Urinary bladder (tissue), 3 donors: ENCODE measurements at regions not wholly inside any gene's neighbourhood (a gene's known extent, or its start where the extent isn't known, plus 50 kb on each side); places are given as distances from the start of the nearest gene placed in this dataset.
"Not testable (repeated sequence)": the region's sequence is repeated elsewhere in the genome, so short reads cannot be mapped to it uniquely, and the experiment has no call there.

ENCODE experiments used
- DNase-seq: peaks from one replicate; pipeline ENCODE4 v3.0.0-alpha.2; 2015; ENCODE audit errors: extremely low spot score
- H3K27ac ChIP-seq: one replicate; pipeline ENCODE4 v1.5.1; 2013; ENCODE audit warnings: low read depth, mild to moderate bottlenecking, moderate library complexity
- H3K36me3 ChIP-seq: one replicate; pipeline ENCODE4 v1.6.1; 2013; ENCODE audit warnings: mild to moderate bottlenecking, moderate library complexity; ENCODE audit not compliant: insufficient read depth
- H3K4me1 ChIP-seq: one replicate; pipeline ENCODE4 v1.6.1; 2013; ENCODE audit warnings: mild to moderate bottlenecking, moderate library complexity; ENCODE audit not compliant: insufficient read depth
- H3K4me3 ChIP-seq: one replicate; pipeline ENCODE4 v1.5.1; 2013; ENCODE audit warnings: low read depth, low read length
- WGBS: extraction: QIAGEN DNeasy Blood & Tissue Kit; methylation state at CpG from one replicate; pipeline ENCODE4 v1.1.7; 2013; 5-methylcytosine and 5-hydroxymethylcytosine counted together
- donor health status: healthy with polysubstance abuse.
- donor health status: healthy.

GRCh38 chr10:117621795-117622420, 79.4 kb downstream of the EMX2 start:
- DNase-seq = no peak
- Histone ChIP-seq H3K36me3 (no peaks in the 10 kb centered on the region), H3K4me1 (no peaks in the 10 kb centered on the region), H3K27ac (no peak overlapping the region), H3K4me3 (no peak overlapping the region)
- WGBS = 70% methylated on average over 8 of the region's 8 CpGs

- H3K4me1 ChIP-seq = no peaks in the 10 kb centered on the region
Measured at GRCh38 chr10:117622471-117623184, 80.1 kb downstream of the EMX2 start.

GRCh38 chr10:117626228-117626627, 83.7 kb downstream of the EMX2 start:
- Histone ChIP-seq H3K4me3 (no peak overlapping the region), H3K4me1 (no peaks in the 10 kb centered on the region), H3K27ac (no peak overlapping the region), H3K36me3 (no peaks in the 10 kb centered on the region)
- WGBS = 86% methylated on average over 8 of the region's 8 CpGs
- DNase-seq = no peak

More at GRCh38 chr10:117622471-117623184, 80.1 kb downstream of the EMX2 start:
- H3K36me3 ChIP-seq = no peaks in the 10 kb centered on the region
- DNase-seq = no peak
- no peak overlapping the region for H3K4me3 ChIP-seq
- H3K27ac ChIP-seq = no peak overlapping the region
- WGBS = 82% methylated on average over 10 of the region's 10 CpGs

GRCh38 chr10:117627561-117627960, 85.0 kb downstream of the EMX2 start:
- WGBS = 90% methylated on average over 4 of the region's 4 CpGs
- no peak overlapping the region for H3K4me3 ChIP-seq
- H3K36me3 ChIP-seq = no peaks in the 10 kb centered on the region
- DNase-seq = no peak
- H3K27ac ChIP-seq = no peak overlapping the region
- H3K4me1 ChIP-seq = no peaks in the 10 kb centered on the region

- WGBS = 91% methylated on average over 9 of the region's 9 CpGs
- H3K36me3 ChIP-seq, H3K4me1 ChIP-seq, H3K4me3 ChIP-seq, DNase-seq, H3K27ac ChIP-seq: not testable (repeated sequence)
Measured at GRCh38 chr10:117629717-117630116, 87.2 kb downstream of the EMX2 start.

GRCh38 chr10:117631276-117632145, 89.0 kb downstream of the EMX2 start:
- WGBS = 71% methylated on average over 11 of the region's 11 CpGs
- no peaks in the 10 kb centered on the region for H3K36me3 ChIP-seq
- H3K4me3 ChIP-seq = no peak overlapping the region
- H3K27ac ChIP-seq = no peak overlapping the region
- DNase-seq = no peak
- no peaks in the 10 kb centered on the region for H3K4me1 ChIP-seq

- Histone ChIP-seq H3K27ac (no peak overlapping the region), H3K4me3 (no peak overlapping the region), H3K36me3 (no peaks in the 10 kb centered on the region), H3K4me1 (no peaks in the 10 kb centered on the region)
- 96% methylated on average over 7 of the region's 7 CpGs for WGBS
- DNase-seq = no peak
Measured at GRCh38 chr10:117632406-117632805, 89.9 kb downstream of the EMX2 start.

- H3K4me1 ChIP-seq = no peaks in the 10 kb centered on the region
- no peak for DNase-seq
- H3K4me3 ChIP-seq = no peak overlapping the region
- no peak overlapping the region for H3K27ac ChIP-seq
- WGBS = 81% methylated on average over 4 of the region's 4 CpGs
- H3K36me3 ChIP-seq = no peaks in the 10 kb centered on the region
Measured at GRCh38 chr10:117635826-117636225, 93.3 kb downstream of the EMX2 start.

- DNase-seq = no peak
- H3K4me3 ChIP-seq = no peak overlapping the region
- H3K36me3 ChIP-seq = no peaks in the 10 kb centered on the region
- H3K27ac ChIP-seq = no peak overlapping the region
- WGBS = 88% methylated on average over 2 of the region's 2 CpGs
- H3K4me1 ChIP-seq = no peaks in the 10 kb centered on the region
Measured at GRCh38 chr10:117638200-117638599, 95.7 kb downstream of the EMX2 start.

- H3K27ac ChIP-seq = no peak overlapping the region
- H3K4me3 ChIP-seq = no peak overlapping the region
- no peaks in the 10 kb centered on the region for H3K36me3 ChIP-seq
- no peak for DNase-seq
- 84% methylated on average over 1 of the region's 1 CpG for WGBS
- no peaks in the 10 kb centered on the region for H3K4me1 ChIP-seq
Measured at GRCh38 chr10:117638664-117639200, 96.2 kb downstream of the EMX2 start.

GRCh38 chr10:117640406-117640805, 97.9 kb downstream of the EMX2 start:
- 52% methylated on average over 1 of the region's 1 CpG for WGBS
- Histone ChIP-seq H3K4me1 (no peaks in the 10 kb centered on the region), H3K36me3 (no peaks in the 10 kb centered on the region), H3K27ac (no peak overlapping the region), H3K4me3 (no peak overlapping the region)
- no peak for DNase-seq

GRCh38 chr10:117646718-117647117, 104.2 kb downstream of the EMX2 start:
- Histone ChIP-seq H3K36me3 (no peaks in the 10 kb centered on the region), H3K4me3 (no peak overlapping the region), H3K27ac (no peak overlapping the region), H3K4me1 (no peaks in the 10 kb centered on the region)
- DNase-seq = no peak
- WGBS = 81% methylated on average over 5 of the region's 5 CpGs

GRCh38 chr10:117647306-117647705, 104.8 kb downstream of the EMX2 start:
- H3K4me1 ChIP-seq = no peaks in the 10 kb centered on the region
- DNase-seq = no peak
- no peak overlapping the region for H3K4me3 ChIP-seq
- H3K36me3 ChIP-seq = no peaks in the 10 kb centered on the region
- no peak overlapping the region for H3K27ac ChIP-seq
- 59% methylated on average over 6 of the region's 6 CpGs for WGBS
